ENCODE measurements at regions not wholly inside any gene's neighbourhood (a gene's known extent, or its start where the extent isn't known, plus 50 kb on each side); places are given as distances from the start of the nearest gene placed in this dataset.

DNA sequence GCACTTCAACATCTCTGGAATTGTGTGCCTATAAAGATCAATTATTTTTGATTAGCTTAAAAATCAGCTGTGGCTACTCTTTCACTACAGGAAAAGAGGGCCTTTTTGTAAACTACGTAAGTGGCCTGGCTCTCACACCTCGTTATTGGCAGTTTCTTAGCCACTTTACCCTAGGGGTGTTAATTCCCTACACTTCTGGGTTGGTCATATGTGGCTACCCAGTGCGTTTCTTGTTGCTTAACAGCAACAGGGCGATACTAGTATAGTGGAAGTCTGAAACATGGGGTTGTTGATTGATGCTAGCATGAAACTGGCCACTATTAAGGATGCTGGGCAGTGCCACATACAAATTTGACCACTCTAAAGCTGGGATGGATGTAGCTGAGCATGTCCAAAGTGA lies 174.7 kb upstream of the CDH12 start:
- Histone ChIP-seq H3K27ac (ENCODE audit: low read length, poor library complexity, severe bottlenecking) (no peak overlapping the region), H2BK15ac (ENCODE audit: low read depth, poor library complexity, severe bottlenecking) (no peak overlapping the region), H3K4me3 (ENCODE audit: insufficient read depth in 1 of 2, low read depth in 1 of 2, low read length in 2 of 2) (no peak overlapping the region), H3K36me3 (ENCODE audit: control insufficient read depth in 1 of 2, insufficient read depth in 2 of 2, low read depth in 1 of 2, low read length in 2 of 2) (no peaks in the 10 kb centered on the region), H3K4me1 (ENCODE audit: control insufficient read depth, insufficient read depth, low read depth, low read length) (no peaks in the 10 kb centered on the region), H4K91ac (ENCODE audit: low read length) (no peak overlapping the region), H3K79me1 (replicated peaks; ENCODE audit: low read length, poor library complexity, severe bottlenecking) (no peaks in the 10 kb centered on the region), H3K4ac (ENCODE audit: low read depth in 1 of 2, low read length in 2 of 2) (no peak overlapping the region), H2AFZ (ENCODE audit: low read depth, low read length) (no peak overlapping the region), H3K4me2 (ENCODE audit: low read length, poor library complexity, severe bottlenecking) (no peak overlapping the region), H2BK12ac (ENCODE audit: low read length in 2 of 2) (peak overlapping the region in 1 of 2 experiments; percentile 82), H3K27me3 (ENCODE audit: control insufficient read depth in 1 of 2, insufficient read depth in 1 of 2, low read length in 2 of 2) (no peaks in the 10 kb centered on the region), H2BK5ac (ENCODE audit: low read depth, low read length, poor library complexity, severe bottlenecking) (no peak overlapping the region), H4K8ac (ENCODE audit: low read length) (peak overlapping the region; percentile 13), H3K14ac (ENCODE audit: low read length in 2 of 2) (no peak overlapping the region), H2BK120ac (ENCODE audit: low read depth, low read length) (no peak overlapping the region), H3K9me3 (ENCODE audit: control insufficient read depth, low read length) (no peaks in the 10 kb centered on the region), H3K9ac (ENCODE audit: low read length) (no peak overlapping the region), H3K23ac (ENCODE audit: low read length in 2 of 2) (no peak overlapping the region), H2AK5ac (ENCODE audit: low read length, severe bottlenecking) (no peak overlapping the region), H3K18ac (ENCODE audit: low read depth in 1 of 2, low read length in 2 of 2) (peak overlapping the region in 1 of 2 experiments; percentile 77)
- 82% methylated on average over 4 of the region's 4 CpGs for WGBS
- no peak for DNase-seq

DNA sequence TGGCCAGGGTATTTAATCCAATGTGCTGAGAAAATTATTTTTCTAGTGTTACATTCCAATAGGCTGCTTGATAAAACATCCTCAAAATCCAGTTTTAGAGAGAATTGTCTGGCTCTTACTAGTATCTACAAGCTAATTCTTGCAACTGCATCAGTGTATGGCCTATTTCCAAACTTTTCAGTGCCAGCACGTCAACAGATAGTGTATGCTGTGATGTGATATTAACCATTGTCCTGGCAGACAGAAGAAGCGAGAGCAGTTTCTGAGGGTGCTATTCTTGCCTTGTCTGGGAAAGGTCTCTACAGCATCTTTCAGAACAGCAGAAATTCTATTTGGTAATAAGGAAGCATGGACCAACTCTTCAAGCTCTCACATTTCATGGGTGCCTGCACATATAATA lies 174.2 kb upstream of the CDH12 start:
- no peak overlapping the region for H3K9ac ChIP-seq (ENCODE audit: low read length)
- WGBS: 79% methylated on average over 2 of the region's 2 CpGs
- no peak overlapping the region for H3K4me2 ChIP-seq (ENCODE audit: low read length, poor library complexity, severe bottlenecking)
- no peak overlapping the region for H2BK120ac ChIP-seq (ENCODE audit: low read depth, low read length)
- H3K14ac ChIP-seq (ENCODE audit: low read length in 2 of 2): no peak overlapping the region
- H2AFZ ChIP-seq (ENCODE audit: low read depth, low read length): no peak overlapping the region
- no peak overlapping the region for H4K91ac ChIP-seq (ENCODE audit: low read length)
- H3K23ac ChIP-seq (ENCODE audit: low read length in 2 of 2): no peak overlapping the region
- no peak overlapping the region for H2AK5ac ChIP-seq (ENCODE audit: low read length, severe bottlenecking)
- H3K9me3 ChIP-seq (ENCODE audit: control insufficient read depth, low read length): no peaks in the 10 kb centered on the region
- no peak overlapping the region for H2BK5ac ChIP-seq (ENCODE audit: low read depth, low read length, poor library complexity, severe bottlenecking)
- H2BK12ac ChIP-seq (ENCODE audit: low read length in 2 of 2): peak overlapping the region in 1 of 2 experiments; percentile 83
- H3K79me1 ChIP-seq (replicated peaks; ENCODE audit: low read length, poor library complexity, severe bottlenecking): no peaks in the 10 kb centered on the region
- no peak for DNase-seq
- H3K27me3 ChIP-seq (ENCODE audit: control insufficient read depth in 1 of 2, insufficient read depth in 1 of 2, low read length in 2 of 2): no peaks in the 10 kb centered on the region
- no peak overlapping the region for H3K4ac ChIP-seq (ENCODE audit: low read depth in 1 of 2, low read length in 2 of 2)
- H2BK15ac ChIP-seq (ENCODE audit: low read depth, poor library complexity, severe bottlenecking): no peak overlapping the region
- peak overlapping the region in 1 of 2 experiments; percentile 18 for H3K18ac ChIP-seq (ENCODE audit: low read depth in 1 of 2, low read length in 2 of 2)
- no peak overlapping the region for H3K27ac ChIP-seq (ENCODE audit: low read length, poor library complexity, severe bottlenecking)
- H4K8ac ChIP-seq (ENCODE audit: low read length): no peak overlapping the region
- no peak overlapping the region for H3K4me3 ChIP-seq (ENCODE audit: insufficient read depth in 1 of 2, low read depth in 1 of 2, low read length in 2 of 2)
- no peaks in the 10 kb centered on the region for H3K36me3 ChIP-seq (ENCODE audit: control insufficient read depth in 1 of 2, insufficient read depth in 2 of 2, low read depth in 1 of 2, low read length in 2 of 2)
- H3K4me1 ChIP-seq (ENCODE audit: control insufficient read depth, insufficient read depth, low read depth, low read length): no peaks in the 10 kb centered on the region

DNA sequence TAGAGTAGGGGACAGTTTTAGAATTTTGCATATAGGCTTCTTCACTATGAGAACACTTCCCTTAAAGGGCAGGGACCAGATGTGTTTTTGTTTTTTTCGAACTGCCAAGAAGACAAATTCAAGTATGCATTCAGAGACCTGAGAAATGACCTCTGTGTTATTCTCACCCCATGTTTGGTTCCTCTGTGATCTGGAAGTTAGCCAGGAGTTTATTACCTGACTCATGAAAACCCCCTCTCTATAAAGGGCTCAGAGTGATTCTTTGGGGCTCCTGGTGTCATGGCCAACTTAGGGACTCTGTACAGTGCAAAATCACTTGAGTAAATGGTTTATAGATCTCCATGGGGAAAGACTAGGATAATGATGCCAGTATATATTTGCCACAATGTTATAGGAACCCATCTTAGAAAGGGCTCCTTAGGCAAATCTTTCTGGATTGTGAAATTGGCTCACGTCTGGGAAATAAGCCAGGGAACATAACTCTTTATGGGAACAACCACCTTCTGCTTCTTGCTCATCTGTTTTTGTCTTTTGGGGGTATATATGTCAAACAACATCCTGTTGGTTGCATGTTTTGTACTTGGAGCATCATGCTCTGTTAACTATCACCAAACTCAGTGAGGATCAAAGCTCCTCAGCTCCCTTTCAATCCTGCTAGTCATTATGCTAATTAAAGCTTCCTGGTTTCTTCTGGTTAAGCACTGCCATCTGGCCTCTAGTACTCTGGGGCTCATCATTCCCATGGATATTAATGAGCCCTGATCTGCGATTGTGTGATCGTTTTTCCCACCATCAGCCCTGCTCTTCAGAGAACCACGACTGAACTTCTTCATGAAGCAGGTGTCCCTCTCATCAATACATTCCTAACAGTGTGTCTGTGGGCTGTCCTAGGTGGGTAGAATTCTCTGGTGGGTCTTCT lies 173.4 kb upstream of the CDH12 start:
- H2BK15ac ChIP-seq (ENCODE audit: low read depth, poor library complexity, severe bottlenecking): no peak overlapping the region
- no peak overlapping the region for H2BK5ac ChIP-seq (ENCODE audit: low read depth, low read length, poor library complexity, severe bottlenecking)
- 59% methylated on average over 4 of the region's 5 CpGs for WGBS

DNA sequence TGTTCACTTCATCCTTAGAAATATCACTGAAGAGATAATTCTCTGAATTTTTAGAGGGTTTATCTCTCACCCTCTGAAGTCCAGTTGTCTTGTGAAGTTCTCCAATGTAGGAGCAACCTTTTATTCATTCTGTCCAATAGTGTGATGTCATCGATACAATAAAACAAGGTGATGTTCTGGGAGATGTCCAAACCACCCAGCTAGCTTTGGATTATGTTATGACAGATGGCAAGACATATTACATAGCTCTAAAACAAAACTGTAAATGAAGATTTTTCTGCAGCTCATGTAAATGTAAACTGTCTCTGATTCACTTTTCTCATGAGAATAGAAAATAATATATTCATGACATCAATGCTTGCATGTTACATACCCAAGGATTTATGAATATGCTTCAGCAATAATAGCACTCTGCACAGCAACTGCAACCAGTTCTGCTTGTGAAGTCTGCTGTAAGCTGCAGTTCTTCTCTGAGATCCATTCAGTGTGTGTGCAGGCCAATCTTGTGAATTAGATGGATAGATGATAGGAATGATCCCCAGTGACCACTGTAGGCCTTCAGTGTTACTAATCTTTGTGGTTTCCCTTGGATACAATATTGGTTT lies 172.6 kb upstream of the CDH12 start:
- no peaks in the 10 kb centered on the region for H3K9me3 ChIP-seq (ENCODE audit: control insufficient read depth, low read length)
- no peak overlapping the region for H4K8ac ChIP-seq (ENCODE audit: low read length)
- H3K27me3 ChIP-seq (ENCODE audit: control insufficient read depth in 1 of 2, insufficient read depth in 1 of 2, low read length in 2 of 2): no peaks in the 10 kb centered on the region
- H3K18ac ChIP-seq (ENCODE audit: low read depth in 1 of 2, low read length in 2 of 2): peak overlapping the region in 1 of 2 experiments; percentile 18
- H3K36me3 ChIP-seq (ENCODE audit: control insufficient read depth in 1 of 2, insufficient read depth in 2 of 2, low read depth in 1 of 2, low read length in 2 of 2): no peaks in the 10 kb centered on the region
- no peak overlapping the region for H2BK120ac ChIP-seq (ENCODE audit: low read depth, low read length)
- no CpG with 5 or more reads among the region's 1 CpG for WGBS
- H3K4me1 ChIP-seq (ENCODE audit: control insufficient read depth, insufficient read depth, low read depth, low read length): no peaks in the 10 kb centered on the region
- no peak overlapping the region for H2BK12ac ChIP-seq (ENCODE audit: low read length in 2 of 2)
- H3K4me3 ChIP-seq (ENCODE audit: insufficient read depth in 1 of 2, low read depth in 1 of 2, low read length in 2 of 2): no peak overlapping the region
- peak; percentile 15 for DNase-seq
- H2BK5ac ChIP-seq (ENCODE audit: low read depth, low read length, poor library complexity, severe bottlenecking): no peak overlapping the region
- no peak overlapping the region for H3K4me2 ChIP-seq (ENCODE audit: low read length, poor library complexity, severe bottlenecking)
- no peak overlapping the region for H3K27ac ChIP-seq (ENCODE audit: low read length, poor library complexity, severe bottlenecking)
- no peak overlapping the region for H2AFZ ChIP-seq (ENCODE audit: low read depth, low read length)
- H3K9ac ChIP-seq (ENCODE audit: low read length): no peak overlapping the region
- H2AK5ac ChIP-seq (ENCODE audit: low read length, severe bottlenecking): no peak overlapping the region
- H2BK15ac ChIP-seq (ENCODE audit: low read depth, poor library complexity, severe bottlenecking): no peak overlapping the region
- no peak overlapping the region for H3K14ac ChIP-seq (ENCODE audit: low read length in 2 of 2)
- H3K4ac ChIP-seq (ENCODE audit: low read depth in 1 of 2, low read length in 2 of 2): no peak overlapping the region
- H3K79me1 ChIP-seq (replicated peaks; ENCODE audit: low read length, poor library complexity, severe bottlenecking): no peaks in the 10 kb centered on the region
- no peak overlapping the region for H3K23ac ChIP-seq (ENCODE audit: low read length in 2 of 2)
- H4K91ac ChIP-seq (ENCODE audit: low read length): no peak overlapping the region

More for the DNA sequence above, 173.4 kb upstream of the CDH12 start:
- H3K4me3 ChIP-seq (ENCODE audit: insufficient read depth in 1 of 2, low read depth in 1 of 2, low read length in 2 of 2): no peak overlapping the region
- no peak overlapping the region for H3K4me2 ChIP-seq (ENCODE audit: low read length, poor library complexity, severe bottlenecking)
- H2BK120ac ChIP-seq (ENCODE audit: low read depth, low read length): no peak overlapping the region
- peak overlapping the region; percentile 40 for H4K8ac ChIP-seq (ENCODE audit: low read length)
- H3K27me3 ChIP-seq (ENCODE audit: control insufficient read depth in 1 of 2, insufficient read depth in 1 of 2, low read length in 2 of 2): no peaks in the 10 kb centered on the region
- H2BK12ac ChIP-seq (ENCODE audit: low read length in 2 of 2): no peak overlapping the region
- H3K4me1 ChIP-seq (ENCODE audit: control insufficient read depth, insufficient read depth, low read depth, low read length): no peaks in the 10 kb centered on the region
- no peak overlapping the region for H4K91ac ChIP-seq (ENCODE audit: low read length)
- H3K23ac ChIP-seq (ENCODE audit: low read length in 2 of 2): no peak overlapping the region
- H2AK5ac ChIP-seq (ENCODE audit: low read length, severe bottlenecking): no peak overlapping the region
- H2AFZ ChIP-seq (ENCODE audit: low read depth, low read length): no peak overlapping the region
- H3K79me1 ChIP-seq (replicated peaks; ENCODE audit: low read length, poor library complexity, severe bottlenecking): no peaks in the 10 kb centered on the region
- no peak overlapping the region for H3K4ac ChIP-seq (ENCODE audit: low read depth in 1 of 2, low read length in 2 of 2)
- no peaks in the 10 kb centered on the region for H3K9me3 ChIP-seq (ENCODE audit: control insufficient read depth, low read length)
- H3K14ac ChIP-seq (ENCODE audit: low read length in 2 of 2): no peak overlapping the region
- H3K36me3 ChIP-seq (ENCODE audit: control insufficient read depth in 1 of 2, insufficient read depth in 2 of 2, low read depth in 1 of 2, low read length in 2 of 2): no peaks in the 10 kb centered on the region
- no peak overlapping the region for H3K27ac ChIP-seq (ENCODE audit: low read length, poor library complexity, severe bottlenecking)
- no peak overlapping the region for H3K9ac ChIP-seq (ENCODE audit: low read length)
- no peak overlapping the region for H3K18ac ChIP-seq (ENCODE audit: low read depth in 1 of 2, low read length in 2 of 2)
- peak; percentile 69 for DNase-seq

All from mesenchymal stem cell (in vitro differentiated cells and primary cell).